Spleen (tissue), 7 donors: ENCODE measurements at regions not wholly inside any gene's neighbourhood (a gene's known extent, or its start where the extent isn't known, plus 50 kb on each side); places are given as distances from the start of the nearest gene placed in this dataset.

Experiments
- CTCF ChIP-seq, 11 experiments: fragments of 200-600 bp in 7 of 11; fragments of 450-650 bp in 4 of 11; sonication (generic) in 4 of 11; IDR thresholded peaks in 8 of 11; conservative IDR thresholded peaks in 3 of 11; 1 replicate in 7 of 11; 2 replicates in 4 of 11; pipeline versions ENCODE4 v1.4.0 to v1.8.0; 2016 to 2021; ENCODE audit warnings: antibody characterized with exemption in 11 of 11, inconsistent platforms in 4 of 11, mild to moderate bottlenecking in 1 of 11
- POLR2A ChIP-seq, 3 donors: fragments of 450-650 bp; IDR thresholded peaks; one replicate each; pipeline ENCODE4 v1.5.1; 2017; ENCODE audit warnings: antibody characterized with exemption in 3 of 3, mild to moderate bottlenecking in 1 of 3
- POLR2AphosphoS5 ChIP-seq, 3 donors: sonication (generic); formaldehyde crosslinking; IDR thresholded peaks; one replicate each; pipeline ENCODE4 v1.5.1; 2017; ENCODE audit warnings: antibody characterized with exemption in 3 of 3
- donor health status: DM: no; HTN: no; CAD: no; lungs with moderate emphysema.
- donor health status: DM: no; HTN: no; CAD: no.
- donor health status: DM: no; HTN: no; CAD: no.

- TF ChIP-seq POLR2AphosphoS5 (IDR thresholded peaks at IDR 0.05), result no peak
- no peak for TF ChIP-seq CTCF (IDR thresholded peaks at IDR 0.05 in 8 of 11, conservative IDR thresholded peaks at IDR 0.05 in 3 of 11)
- TF ChIP-seq POLR2A (IDR thresholded peaks at IDR 0.05), result no peak
Observed at GRCh38 chr7:131691454-131692130, 135.2 kb upstream of the PODXL start.
